ENCODE measurements at regions not wholly inside any gene's neighbourhood (a gene's known extent, or its start where the extent isn't known, plus 50 kb on each side); places are given as distances from the start of the nearest gene placed in this dataset.

DNA sequence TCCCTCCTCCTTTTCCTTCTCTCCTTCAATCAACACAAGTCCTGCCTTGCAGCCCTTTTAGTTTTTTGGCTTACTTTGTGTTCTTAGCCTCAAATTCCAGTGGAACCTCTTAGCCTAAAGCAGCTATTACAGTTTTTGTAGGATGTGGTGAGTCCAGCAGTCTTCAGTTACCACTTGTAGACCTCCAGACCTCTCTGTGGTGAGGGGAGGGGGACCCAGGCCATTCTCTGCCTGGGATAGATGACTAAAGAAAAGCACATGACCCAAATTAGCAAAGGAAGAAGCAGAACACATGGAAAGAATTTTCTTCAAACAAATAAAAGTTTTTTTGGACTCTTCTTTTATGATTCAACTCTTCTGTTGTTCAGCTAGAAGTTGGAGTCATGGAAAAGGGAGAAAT lies 246.5 kb downstream of the HAO1 start:
- H3K9me3 ChIP-seq (replicated peaks; ENCODE audit: control insufficient read depth, low read depth, low read length) = peaks cover 3% of the 10 kb centered on the region

DNA sequence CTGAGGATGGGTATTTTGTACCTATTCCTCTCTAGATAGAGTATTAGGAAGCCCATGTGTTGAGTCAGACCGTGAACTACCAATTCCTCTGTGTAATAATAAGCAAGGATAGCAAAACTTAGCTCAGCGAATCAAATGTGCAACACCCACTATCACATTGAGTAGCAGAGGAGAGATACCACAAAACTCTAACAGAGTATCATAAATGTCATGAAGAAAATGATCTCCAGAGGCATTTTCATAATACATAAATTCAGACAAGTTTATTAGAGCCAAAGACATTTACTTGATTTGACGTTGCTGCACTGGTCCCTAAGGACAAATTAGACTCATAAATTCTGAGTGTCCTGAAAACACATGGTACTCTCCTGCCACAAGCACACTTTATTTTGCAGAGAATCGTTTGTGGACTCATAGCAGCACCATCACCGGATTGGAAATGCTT lies 245.2 kb downstream of the HAO1 start:
- WGBS (ENCODE audit: insufficient coverage) = 36% methylated on average over 3 of the region's 5 CpGs
- DNase-seq = no peak
- H3K27ac ChIP-seq (ENCODE audit: low read length) = no peak overlapping the region

More for the DNA sequence above, 246.5 kb downstream of the HAO1 start:
- Histone ChIP-seq H3K4me1 (ENCODE audit: control insufficient read depth, insufficient read depth, low read length) (no peaks in the 10 kb centered on the region), H3K27me3 (ENCODE audit: control insufficient read depth, insufficient read depth, low read length) (no peaks in the 10 kb centered on the region), H3K36me3 (ENCODE audit: control insufficient read depth, insufficient read depth, low read length) (no peaks in the 10 kb centered on the region), H3K27ac (ENCODE audit: low read length) (no peak overlapping the region), H3K4me3 (ENCODE audit: low read length) (no peak overlapping the region)
- no peak for DNase-seq

DNA sequence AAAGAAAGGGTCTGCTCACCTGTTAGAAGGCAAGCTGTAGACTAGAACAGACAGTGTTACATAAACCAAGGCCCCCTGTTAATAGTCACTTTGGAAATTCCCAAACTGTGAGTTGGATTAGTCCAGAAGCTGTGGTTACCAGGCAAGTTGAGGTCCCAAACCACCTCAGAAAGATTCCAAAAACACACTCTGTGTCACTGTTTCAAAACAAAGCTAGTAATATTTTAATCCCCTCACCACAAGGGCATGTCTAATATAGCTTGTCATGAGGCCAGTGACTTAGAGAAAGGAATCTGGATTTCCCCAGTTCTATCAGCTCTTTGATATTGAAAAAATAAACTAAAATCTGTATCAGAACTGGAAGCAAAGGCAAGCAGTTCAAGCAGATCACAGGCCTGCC lies 244.6 kb downstream of the HAO1 start:
- H3K27ac ChIP-seq (ENCODE audit: low read length) = no peak overlapping the region
- no peak for DNase-seq
- H3K36me3 ChIP-seq (ENCODE audit: control insufficient read depth, insufficient read depth, low read length) = no peaks in the 10 kb centered on the region
- no peaks in the 10 kb centered on the region for H3K9me3 ChIP-seq (replicated peaks; ENCODE audit: control insufficient read depth, low read depth, low read length)
- no peaks in the 10 kb centered on the region for H3K4me1 ChIP-seq (ENCODE audit: control insufficient read depth, insufficient read depth, low read length)
- no peak overlapping the region for H3K4me3 ChIP-seq (ENCODE audit: low read length)
- no peaks in the 10 kb centered on the region for H3K27me3 ChIP-seq (ENCODE audit: control insufficient read depth, insufficient read depth, low read length)

More for the DNA sequence above, 245.2 kb downstream of the HAO1 start:
- no peaks in the 10 kb centered on the region for H3K36me3 ChIP-seq (ENCODE audit: control insufficient read depth, insufficient read depth, low read length)
- H3K27me3 ChIP-seq (ENCODE audit: control insufficient read depth, insufficient read depth, low read length) = no peaks in the 10 kb centered on the region
- no peaks in the 10 kb centered on the region for H3K4me1 ChIP-seq (ENCODE audit: control insufficient read depth, insufficient read depth, low read length)
- no peak overlapping the region for H3K4me3 ChIP-seq (ENCODE audit: low read length)
- no peaks in the 10 kb centered on the region for H3K9me3 ChIP-seq (replicated peaks; ENCODE audit: control insufficient read depth, low read depth, low read length)

DNA sequence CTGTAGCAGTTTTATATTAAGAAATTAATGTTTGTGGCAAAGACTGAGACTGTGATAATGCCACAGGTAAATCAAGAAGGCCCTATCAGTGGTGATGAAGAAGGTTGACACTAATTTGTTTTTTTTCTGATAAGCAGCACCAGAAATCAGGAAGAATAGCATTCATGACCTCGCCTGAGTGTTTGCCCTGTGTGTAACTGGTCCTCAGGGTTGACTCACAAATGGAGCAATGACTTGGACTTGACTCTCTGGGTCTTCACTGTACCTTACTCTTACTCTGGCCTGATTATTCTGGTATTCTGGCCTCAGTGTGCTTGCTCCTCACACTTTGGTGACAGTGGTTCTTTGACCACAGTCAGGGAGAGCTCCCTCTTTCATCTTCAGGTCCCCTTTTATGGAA lies 243.9 kb downstream of the HAO1 start:
- Histone ChIP-seq H3K27ac (ENCODE audit: low read length) (no peak overlapping the region), H3K36me3 (ENCODE audit: control insufficient read depth, insufficient read depth, low read length) (no peaks in the 10 kb centered on the region), H3K27me3 (ENCODE audit: control insufficient read depth, insufficient read depth, low read length) (no peaks in the 10 kb centered on the region), H3K4me1 (ENCODE audit: control insufficient read depth, insufficient read depth, low read length) (no peaks in the 10 kb centered on the region), H3K9me3 (replicated peaks; ENCODE audit: control insufficient read depth, low read depth, low read length) (no peaks in the 10 kb centered on the region), H3K4me3 (ENCODE audit: low read length) (no peak overlapping the region)
- DNase-seq = no peak
- 83% methylated on average over 1 of the region's 1 CpG for WGBS (ENCODE audit: insufficient coverage)

DNA sequence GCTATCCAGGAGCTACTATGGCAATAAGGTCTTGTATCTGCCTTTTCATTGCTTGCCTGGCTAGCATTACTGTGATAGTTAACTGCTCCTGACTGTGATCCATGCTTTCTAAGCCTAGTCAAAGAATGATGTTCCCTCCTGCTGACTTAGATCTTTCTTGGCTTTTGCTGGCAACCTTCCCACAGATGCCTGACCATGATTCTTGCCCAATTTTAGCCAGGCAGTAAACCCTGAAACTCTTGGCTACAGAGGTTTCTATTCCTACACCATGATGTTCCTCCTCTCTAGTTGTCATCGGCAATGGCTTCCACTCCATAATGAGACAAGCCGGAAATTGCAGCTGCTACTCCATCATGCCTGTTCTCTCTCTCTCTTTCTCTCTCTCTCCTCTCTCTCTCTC lies 238.1 kb downstream of the HAO1 start:
- Histone ChIP-seq H3K27ac (ENCODE audit: low read length) (no peak overlapping the region), H3K4me3 (ENCODE audit: low read length) (no peak overlapping the region), H3K9me3 (replicated peaks; ENCODE audit: control insufficient read depth, low read depth, low read length) (no peaks in the 10 kb centered on the region), H3K36me3 (ENCODE audit: control insufficient read depth, insufficient read depth, low read length) (no peaks in the 10 kb centered on the region), H3K4me1 (ENCODE audit: control insufficient read depth, insufficient read depth, low read length) (no peaks in the 10 kb centered on the region), H3K27me3 (ENCODE audit: control insufficient read depth, insufficient read depth, low read length) (no peaks in the 10 kb centered on the region)
- no peak for DNase-seq
- 89% methylated on average over 2 of the region's 2 CpGs for WGBS (ENCODE audit: insufficient coverage)

DNA sequence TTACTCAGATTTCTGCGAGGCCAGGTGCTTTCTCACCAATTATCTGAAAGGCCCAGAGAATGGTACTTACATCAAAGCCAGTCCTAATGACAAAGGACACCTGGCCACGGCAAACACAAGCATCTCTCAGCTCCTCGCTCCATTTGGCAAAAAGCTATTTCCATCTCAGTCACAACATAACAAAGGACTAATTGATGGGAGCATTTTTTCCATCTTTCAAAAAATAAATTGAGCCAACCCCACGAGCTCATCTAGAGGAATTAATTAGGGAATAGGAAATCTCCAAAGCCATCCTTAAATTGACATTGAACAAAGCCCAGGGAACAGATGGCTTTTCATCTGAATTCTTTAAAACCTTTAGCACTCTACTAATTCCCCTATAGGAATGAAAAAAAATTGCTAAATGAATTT lies 236.7 kb downstream of the HAO1 start:
- Histone ChIP-seq H3K9me3 (replicated peaks; ENCODE audit: control insufficient read depth, low read depth, low read length) (no peaks in the 10 kb centered on the region), H3K4me3 (ENCODE audit: low read length) (no peak overlapping the region), H3K36me3 (ENCODE audit: control insufficient read depth, insufficient read depth, low read length) (no peaks in the 10 kb centered on the region), H3K4me1 (ENCODE audit: control insufficient read depth, insufficient read depth, low read length) (no peaks in the 10 kb centered on the region), H3K27ac (ENCODE audit: low read length) (no peak overlapping the region), H3K27me3 (ENCODE audit: control insufficient read depth, insufficient read depth, low read length) (no peaks in the 10 kb centered on the region)
- DNase-seq = no peak
- 0% methylated on average over 1 of the region's 4 CpGs for WGBS (ENCODE audit: insufficient coverage)

DNA sequence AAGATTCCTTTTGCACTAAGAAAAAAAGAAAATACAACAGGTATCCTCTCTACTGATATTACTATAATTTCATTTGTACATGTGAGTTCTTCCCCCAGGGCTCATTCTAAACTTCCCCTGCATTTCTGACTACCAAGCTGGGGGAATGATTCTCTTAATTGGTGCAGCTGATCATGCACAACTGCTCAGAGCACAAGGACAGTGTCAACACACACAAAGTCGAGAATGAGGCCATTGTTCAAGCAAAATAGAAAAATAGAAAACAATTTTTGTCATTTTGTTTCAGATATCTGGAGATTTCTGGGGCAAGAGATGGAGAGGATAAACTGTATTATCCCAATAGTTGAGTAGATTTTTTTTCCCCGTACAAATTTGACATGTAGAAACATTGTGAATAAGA lies 236.3 kb downstream of the HAO1 start:
- H3K27me3 ChIP-seq (ENCODE audit: control insufficient read depth, insufficient read depth, low read length) = no peaks in the 10 kb centered on the region
- no peaks in the 10 kb centered on the region for H3K36me3 ChIP-seq (ENCODE audit: control insufficient read depth, insufficient read depth, low read length)
- no peak overlapping the region for H3K4me3 ChIP-seq (ENCODE audit: low read length)
- no peak overlapping the region for H3K27ac ChIP-seq (ENCODE audit: low read length)
- DNase-seq = no peak
- H3K4me1 ChIP-seq (ENCODE audit: control insufficient read depth, insufficient read depth, low read length) = no peaks in the 10 kb centered on the region
- no CpG with 5 or more reads among the region's 2 CpGs for WGBS (ENCODE audit: insufficient coverage)
- H3K9me3 ChIP-seq (replicated peaks; ENCODE audit: control insufficient read depth, low read depth, low read length) = no peaks in the 10 kb centered on the region

DNA sequence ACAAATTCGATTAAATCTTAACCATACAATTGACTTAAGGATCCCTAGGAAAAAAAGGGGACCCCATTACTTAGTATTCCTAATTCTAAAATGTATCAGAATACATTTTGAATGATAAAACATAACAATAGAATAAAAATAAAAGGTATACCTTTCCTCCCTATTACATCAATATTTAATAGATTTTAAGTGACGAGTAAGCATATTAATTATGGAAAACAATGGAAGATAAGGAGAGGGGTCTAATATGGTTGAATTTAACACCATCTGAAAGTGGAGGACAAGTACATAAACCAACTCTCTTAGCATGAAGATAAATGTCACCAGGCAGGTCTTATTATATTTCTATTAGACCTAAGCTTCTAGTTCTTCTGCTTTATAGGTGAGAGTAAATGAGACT lies 232.1 kb downstream of the HAO1 start:
- Histone ChIP-seq H3K36me3 (ENCODE audit: control insufficient read depth, insufficient read depth, low read length) (no peaks in the 10 kb centered on the region), H3K27me3 (ENCODE audit: control insufficient read depth, insufficient read depth, low read length) (no peaks in the 10 kb centered on the region), H3K27ac (ENCODE audit: low read length) (no peak overlapping the region), H3K4me1 (ENCODE audit: control insufficient read depth, insufficient read depth, low read length) (no peaks in the 10 kb centered on the region), H3K4me3 (ENCODE audit: low read length) (no peak overlapping the region), H3K9me3 (replicated peaks; ENCODE audit: control insufficient read depth, low read depth, low read length) (no peaks in the 10 kb centered on the region)
- no peak for DNase-seq
- WGBS (ENCODE audit: insufficient coverage) = no CpG with 5 or more reads among the region's 2 CpGs

DNA sequence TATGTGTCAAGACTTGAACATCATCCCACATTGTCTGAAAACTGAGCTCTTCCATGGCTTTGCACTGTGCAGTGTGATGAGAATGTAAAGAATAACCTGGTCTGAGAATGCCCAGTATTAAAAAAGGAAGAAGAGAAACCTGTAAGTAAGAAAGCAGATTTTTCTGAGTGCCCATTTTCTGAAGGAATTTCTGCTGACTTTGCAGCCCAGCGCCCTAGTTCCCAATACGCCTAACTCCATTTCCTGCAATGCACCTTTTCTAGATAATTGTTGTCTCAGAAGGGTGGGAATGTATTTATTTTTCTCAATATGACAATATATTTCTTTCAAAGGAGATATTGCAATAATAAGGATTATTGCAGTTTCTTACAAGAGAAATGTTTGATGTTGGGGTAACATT lies 231.5 kb downstream of the HAO1 start:
- Histone ChIP-seq H3K36me3 (ENCODE audit: control insufficient read depth, insufficient read depth, low read length) (no peaks in the 10 kb centered on the region), H3K9me3 (replicated peaks; ENCODE audit: control insufficient read depth, low read depth, low read length) (no peaks in the 10 kb centered on the region), H3K4me1 (ENCODE audit: control insufficient read depth, insufficient read depth, low read length) (no peaks in the 10 kb centered on the region), H3K27me3 (ENCODE audit: control insufficient read depth, insufficient read depth, low read length) (no peaks in the 10 kb centered on the region), H3K4me3 (ENCODE audit: low read length) (no peak overlapping the region), H3K27ac (ENCODE audit: low read length) (no peak overlapping the region)
- no CpG with 5 or more reads among the region's 2 CpGs for WGBS (ENCODE audit: insufficient coverage)
- peak; percentile 45 for DNase-seq

DNA sequence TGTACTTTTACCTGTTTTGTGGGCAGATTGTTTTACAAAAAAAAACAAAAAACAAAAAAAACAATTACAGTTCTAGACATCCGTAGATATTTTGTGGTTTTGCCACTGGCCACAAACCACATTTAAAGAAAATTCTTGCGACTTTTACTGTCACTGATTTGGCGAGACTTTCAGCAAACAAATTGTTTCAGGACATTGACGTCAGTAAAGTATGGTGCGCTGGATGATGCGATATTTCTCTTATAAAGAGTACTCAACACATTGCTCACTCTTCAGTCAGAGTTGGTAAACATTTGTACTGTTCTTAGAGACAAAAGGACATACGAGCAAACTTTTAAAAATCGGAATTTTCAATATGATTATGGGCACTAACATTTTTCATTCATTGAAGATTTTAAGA lies 229.8 kb downstream of the HAO1 start:
- H3K4me1 ChIP-seq (ENCODE audit: control insufficient read depth, insufficient read depth, low read length) = no peaks in the 10 kb centered on the region
- whole genome bisulfite sequencing (ENCODE audit: insufficient coverage) = 80% methylated on average over 2 of the region's 8 CpGs
- no peaks in the 10 kb centered on the region for H3K36me3 ChIP-seq (ENCODE audit: control insufficient read depth, insufficient read depth, low read length)
- no peak overlapping the region for H3K27ac ChIP-seq (ENCODE audit: low read length)
- no peaks in the 10 kb centered on the region for H3K27me3 ChIP-seq (ENCODE audit: control insufficient read depth, insufficient read depth, low read length)
- DNase-seq = no peak
- no peak overlapping the region for H3K4me3 ChIP-seq (ENCODE audit: low read length)
- no peaks in the 10 kb centered on the region for H3K9me3 ChIP-seq (replicated peaks; ENCODE audit: control insufficient read depth, low read depth, low read length)

DNA sequence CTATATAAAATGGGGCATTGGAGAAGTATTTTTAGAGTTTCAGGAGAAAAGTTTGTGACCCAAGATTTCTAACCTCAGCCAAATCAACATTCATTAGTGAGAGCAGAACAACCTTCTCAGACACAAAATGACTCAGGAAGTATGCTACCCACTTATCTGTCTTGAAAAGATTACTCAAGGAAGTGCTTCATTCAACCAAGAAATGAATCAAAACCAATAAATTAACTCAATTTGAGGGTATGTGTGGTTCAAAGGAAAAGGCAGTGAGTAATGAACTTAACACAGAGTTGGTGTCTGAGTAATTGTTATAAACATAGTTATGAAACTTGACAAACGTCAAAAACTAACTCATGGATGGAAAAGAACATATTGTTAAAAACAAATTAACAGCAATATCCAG lies 227.6 kb downstream of the HAO1 start:
- no CpG with 5 or more reads among the region's 1 CpG for WGBS (ENCODE audit: insufficient coverage)
- Histone ChIP-seq H3K36me3 (ENCODE audit: control insufficient read depth, insufficient read depth, low read length) (no peaks in the 10 kb centered on the region), H3K27ac (ENCODE audit: low read length) (no peak overlapping the region), H3K9me3 (replicated peaks; ENCODE audit: control insufficient read depth, low read depth, low read length) (no peaks in the 10 kb centered on the region), H3K4me3 (ENCODE audit: low read length) (no peak overlapping the region), H3K27me3 (ENCODE audit: control insufficient read depth, insufficient read depth, low read length) (no peaks in the 10 kb centered on the region), H3K4me1 (ENCODE audit: control insufficient read depth, insufficient read depth, low read length) (no peaks in the 10 kb centered on the region)
- no peak for DNase-seq
